HCT116 (cell line): ENCODE measurements at regions not wholly inside any gene's neighbourhood (a gene's known extent, or its start where the extent isn't known, plus 50 kb on each side); places are given as distances from the start of the nearest gene placed in this dataset.
"Not testable (repeated sequence)": the region's sequence is repeated elsewhere in the genome, so short reads cannot be mapped to it uniquely, and the experiment has no call there.

Source experiments
- ATAC-seq: fragments of 200-7000 bp; cut with Tn5 transposase; 2 replicates; pipeline ENCODE4 v1.9.1; 2020; ENCODE audit warnings: mild to moderate bottlenecking, moderate library complexity
- BruUV-seq: library from RNA; stranded (reverse); fragments of 400-500 nt; replicated peaks from 2 replicates; lab custom pipeline; 2021; lab: Mats Ljungman, UMichigan
- CTCF ChIA-PET: fragments of 300-600 bp; sonication (Branson Sonifier 250); formaldehyde crosslinking; loops from one replicate; lab custom pipeline; 2021; ENCODE audit warnings: antibody characterized with exemption; lab: Charles Lee
- POLR2A ChIA-PET: fragments of 300-600, 350-600 bp; sonication (Branson Sonifier 250); formaldehyde crosslinking; loops from one replicate; lab custom pipeline; 2021; ENCODE audit warnings: antibody characterized with exemption; lab: Charles Lee
- RAD21 ChIA-PET, 2 experiments: fragments of 300-600 bp; sonication (Branson Sonifier 250); formaldehyde crosslinking; loops; one replicate each; lab custom pipeline; 2023; ENCODE audit warnings: low total read pairs in 2 of 2; ENCODE audit not compliant: uncharacterized antibody in 2 of 2, unreplicated experiment in 2 of 2, low non-redundant PET in 1 of 2; lab: Charles Lee
- DNase-seq: peaks from one replicate; pipeline ENCODE4 v3.0.0-alpha.2; 2010; ENCODE audit warnings: low read depth, low spot score
- H2AFZ ChIP-seq: fragments of 200-600 bp; shearing (Covaris generic), sonication (generic); 2 replicates; pipeline ENCODE4 v1.6.1; 2017; ENCODE audit warnings: low read depth, mixed run types, mixed read lengths, antibody characterized with exemption, low read length; ENCODE audit not compliant: poor library complexity, severe bottlenecking
- H3K27ac ChIP-seq: 2 replicates; pipeline ENCODE4 v1.5.1; 2012; ENCODE audit warnings: low read depth, low read length
- H3K27me3 ChIP-seq: fragments of 200-600 bp; sonication (generic); 2 replicates; pipeline ENCODE4 v1.6.1; 2016; ENCODE audit warnings: mixed run types, low read length, mixed read lengths; ENCODE audit not compliant: insufficient read depth
- H3K36me3 ChIP-seq, 2 experiments: fragments of 200-500 bp in 1 of 2; fragments of 200-600 bp in 1 of 2; sonication (Bioruptor generic) in 1 of 2; sonication (generic) in 1 of 2; 2 replicates each; pipeline versions ENCODE4 v1.5.1 to v1.6.1; 2014 to 2016; ENCODE audit warnings: low read length in 2 of 2, inconsistent platforms in 1 of 2, mixed read lengths in 1 of 2, mixed run types in 1 of 2; ENCODE audit not compliant: insufficient read depth in 2 of 2, control insufficient read depth in 1 of 2
- H3K4me1 ChIP-seq, 2 experiments: fragments of 200-600 bp in 1 of 2; sonication (generic) in 1 of 2; 2 replicates each; pipeline versions ENCODE4 v1.5.1 to v1.6.1; 2012 to 2017; ENCODE audit warnings: low read length in 2 of 2, inconsistent platforms in 1 of 2, mild to moderate bottlenecking in 1 of 2, mixed read lengths in 1 of 2, mixed run types in 1 of 2, moderate library complexity in 1 of 2; ENCODE audit not compliant: insufficient read depth in 2 of 2, control insufficient read depth in 1 of 2
- H3K4me2 ChIP-seq: fragments of 200-600 bp; sonication (generic); 2 replicates; pipeline ENCODE4 v1.6.1; 2017; ENCODE audit warnings: mixed run types, low read length, mixed read lengths
- H3K4me3 ChIP-seq, 2 experiments: fragments of 200-600 bp in 1 of 2; sonication (generic) in 1 of 2; replicated peaks in 1 of 2; 2 replicates each; pipeline ENCODE4 v1.5.1; 2011 to 2016; ENCODE audit warnings: low read length in 2 of 2, control low read depth in 1 of 2, low read depth in 1 of 2, mild to moderate bottlenecking in 1 of 2, mixed read lengths in 1 of 2, mixed run types in 1 of 2
- H3K79me2 ChIP-seq: fragments of 200-600 bp; sonication (generic); 2 replicates; pipeline ENCODE4 v1.6.1; 2017; ENCODE audit warnings: mild to moderate bottlenecking, mixed run types, low read length, moderate library complexity, mixed read lengths; ENCODE audit not compliant: insufficient read depth
- H3K9ac ChIP-seq: fragments of 200-600 bp; sonication (generic); 2 replicates; pipeline ENCODE4 v1.6.1; 2016; ENCODE audit warnings: low read length, mixed read lengths
- H3K9me2 ChIP-seq: fragments of 200-600 bp; sonication (generic), shearing (Covaris generic); 2 replicates; pipeline ENCODE4 v1.6.1; 2017; ENCODE audit warnings: mixed run types, mild to moderate bottlenecking, moderate library complexity; ENCODE audit not compliant: insufficient read depth
- H3K9me3 ChIP-seq, 2 experiments: fragments of 200-500 bp in 1 of 2; fragments of 200-600 bp in 1 of 2; sonication (Bioruptor generic) in 1 of 2; sonication (generic) in 1 of 2; 2 replicates each; pipeline ENCODE4 v1.6.1; 2014 to 2017; ENCODE audit warnings: low read length in 2 of 2, mixed read lengths in 2 of 2, inconsistent platforms in 1 of 2, low read depth in 1 of 2, mild to moderate bottlenecking in 1 of 2, mixed run types in 1 of 2, moderate library complexity in 1 of 2; ENCODE audit not compliant: control insufficient read depth in 1 of 2, insufficient read depth in 1 of 2
- H4K20me1 ChIP-seq: fragments of 200-600 bp; sonication (generic), shearing (Covaris generic); 2 replicates; pipeline ENCODE4 v1.6.1; 2017; ENCODE audit warnings: mixed run types, mild to moderate bottlenecking, moderate library complexity; ENCODE audit not compliant: insufficient read depth
- CBX3 ChIP-seq: IDR thresholded peaks from 2 replicates; pipeline ENCODE4 v1.6.1; 2012; ENCODE audit warnings: low read depth
- CEBPB ChIP-seq: IDR thresholded peaks from 2 replicates; pipeline ENCODE4 v1.6.1; 2012; ENCODE audit warnings: low read depth
- CTCF ChIP-seq, 3 experiments: fragments of 200-600 bp in 1 of 3; sonication (generic) in 1 of 3; IDR thresholded peaks in 2 of 3; conservative IDR thresholded peaks in 1 of 3; 2 replicates each; pipeline ENCODE4 v1.5.1; 2012 to 2017; ENCODE audit warnings: low read depth in 2 of 3, low read length in 2 of 3, antibody characterized with exemption in 1 of 3, borderline replicate concordance in 1 of 3, control low read depth in 1 of 3, mild to moderate bottlenecking in 1 of 3, mixed read lengths in 1 of 3, mixed run types in 1 of 3, moderate library complexity in 1 of 3; ENCODE audit not compliant: insufficient read depth in 1 of 3
- EGR1 ChIP-seq: IDR thresholded peaks from 2 replicates; pipeline ENCODE4 v1.6.1; 2012; ENCODE audit warnings: low read depth
- ELF1 ChIP-seq: IDR thresholded peaks from 2 replicates; pipeline ENCODE4 v1.6.1; 2012; ENCODE audit warnings: low read depth, borderline replicate concordance
- EZH2 ChIP-seq: fragments of 200-600 bp; sonication (generic); IDR thresholded peaks from 2 replicates; pipeline ENCODE4 v1.6.1; 2017; ENCODE audit warnings: antibody characterized with exemption, mixed run types
- EZH2phosphoT487 ChIP-seq: fragments of 200-600 bp; IDR thresholded peaks from 2 replicates; pipeline ENCODE4 v1.6.1; 2018; ENCODE audit warnings: antibody characterized with exemption, borderline replicate concordance
- FOSL1 ChIP-seq: IDR thresholded peaks from 2 replicates; pipeline ENCODE4 v1.6.1; 2012; ENCODE audit warnings: low read depth
- MAX ChIP-seq: IDR thresholded peaks from 2 replicates; pipeline ENCODE4 v1.6.1; 2012
- POLR2A ChIP-seq: IDR thresholded peaks from 2 replicates; pipeline ENCODE4 v1.7.0; 2011; ENCODE audit warnings: borderline replicate concordance; ENCODE audit not compliant: insufficient read depth, insufficient read length; ENCODE audit errors: extremely low read depth
- POLR2AphosphoS5 ChIP-seq: IDR thresholded peaks from 2 replicates; pipeline ENCODE4 v1.6.1; 2011; ENCODE audit warnings: mild to moderate bottlenecking, low read depth, low read length, moderate library complexity
- RAD21 ChIP-seq: IDR thresholded peaks from 2 replicates; pipeline ENCODE4 v1.6.1; 2012; ENCODE audit warnings: low read depth, mild to moderate bottlenecking
- REST ChIP-seq: IDR thresholded peaks from 2 replicates; pipeline ENCODE4 v1.6.1; 2012; ENCODE audit warnings: low read depth
- SIN3A ChIP-seq: IDR thresholded peaks from 2 replicates; pipeline ENCODE4 v1.6.1; 2012; ENCODE audit warnings: low read depth
- SP1 ChIP-seq: IDR thresholded peaks from 2 replicates; pipeline ENCODE4 v1.6.1; 2012; ENCODE audit warnings: low read depth
- YY1 ChIP-seq: IDR thresholded peaks from 2 replicates; pipeline ENCODE4 v1.6.1; 2011; ENCODE audit warnings: low read length, low read depth, moderate library complexity, mild to moderate bottlenecking; ENCODE audit not compliant: insufficient replicate concordance; ENCODE audit errors: extremely low read depth
- intact Hi-C: fragments of 100-400 bp; cut with micrococcal nuclease; formaldehyde crosslinking; loops from 2 replicates; pipeline ENCODE4 v1.10.0; 2022

- H3K4me3 ChIP-seq, DNase-seq, CTCF ChIA-PET, H3K27me3 ChIP-seq, H3K4me1 ChIP-seq, intact Hi-C loops, H4K20me1 ChIP-seq, H3K4me2 ChIP-seq, RAD21 ChIA-PET, POLR2A ChIA-PET, ATAC-seq, H3K36me3 ChIP-seq, H3K9me3 ChIP-seq, H3K27ac ChIP-seq, H3K79me2 ChIP-seq, BruUV-seq, H2AFZ ChIP-seq, H3K9ac ChIP-seq, H3K9me2 ChIP-seq: not testable (repeated sequence)
Observed at GRCh38 chr1:228796945-228797344, 61.7 kb downstream of the RHOU start.

- Histone ChIP-seq H3K9me3 (no peaks in the 10 kb centered on the region), H3K4me3 (no peak overlapping the region), H3K27me3 (no peaks in the 10 kb centered on the region), H3K27ac (no peak overlapping the region)
- POLR2A ChIA-PET = no interaction called here
- no peak for TF ChIP-seq POLR2AphosphoS5
- no peak for TF ChIP-seq RAD21
- TF ChIP-seq EZH2 = no peak
- no peak for TF ChIP-seq POLR2A
- TF ChIP-seq ELF1 = no peak
- no peak for TF ChIP-seq SP1
- TF ChIP-seq CEBPB = no peak
- TF ChIP-seq SIN3A = no peak
- no peak for TF ChIP-seq EZH2phosphoT487
- TF ChIP-seq CBX3 = no peak
- no peak for TF ChIP-seq REST
- no peak for TF ChIP-seq FOSL1
- TF ChIP-seq EGR1 = no peak
- no peak for TF ChIP-seq YY1
- no peak for TF ChIP-seq CTCF (IDR thresholded peaks at IDR 0.05 in 2 of 3, conservative IDR thresholded peaks at IDR 0.05 in 1 of 3; ENCODE audit: borderline replicate concordance in 1 of 3, insufficient read depth in 1 of 3, low read depth in 2 of 3, low read length in 2 of 3)
- no peak for TF ChIP-seq MAX
- TF ChIP-seq, all 23 proteins: peak for 0
- DNase-seq (no peak), ATAC-seq (no peak)
- H3K79me2 ChIP-seq = no peaks in the 10 kb centered on the region
- H3K36me3 ChIP-seq = no peaks in the 10 kb centered on the region
- intact Hi-C loops = no loop called here
- H3K9me2 ChIP-seq = no peaks in the 10 kb centered on the region
- BruUV-seq = no TSS peak
- no peak overlapping the region for H2AFZ ChIP-seq
- H3K4me1 ChIP-seq = no peaks in the 10 kb centered on the region; a peak in 1 of 4 replicates
- no peak overlapping the region for H3K9ac ChIP-seq
- ChIA-PET RAD21 (no interaction called here), CTCF (no interaction called here)
- H3K4me2 ChIP-seq = no peak overlapping the region
- H4K20me1 ChIP-seq = no peaks in the 10 kb centered on the region
Observed at GRCh38 chr1:228798035-228798434, 62.8 kb downstream of the RHOU start.
